HepG2 (cell line): ENCODE measurements at regions not wholly inside any gene's neighbourhood (a gene's known extent, or its start where the extent isn't known, plus 50 kb on each side); places are given as distances from the start of the nearest gene placed in this dataset.

Source experiments
- BCLAF1 ChIP-seq: fragments of 450-650 bp; IDR thresholded peaks from 2 replicates; pipeline ENCODE4 v1.6.1; 2017; ENCODE audit warnings: mild to moderate bottlenecking
- CREM ChIP-seq, 2 experiments: sonication (generic) in 1 of 2; formaldehyde crosslinking in 1 of 2; IDR thresholded peaks; 2 replicates each; pipeline versions ENCODE4 v1.4.0 to v1.6.1; 2016 to 2020; ENCODE audit warnings: antibody characterized with exemption in 1 of 2, mild to moderate bottlenecking in 1 of 2, missing genetic modification reagents in 1 of 2
- FOXA3 ChIP-seq: IDR thresholded peaks from 2 replicates; pipeline ENCODE4 v1.6.1; 2016; ENCODE audit warnings: missing genetic modification reagents, missing compliant biosample characterization
- MTA1 ChIP-seq: sonication (generic); formaldehyde crosslinking; IDR thresholded peaks from 2 replicates; pipeline ENCODE4 v1.4.0; 2020; ENCODE audit warnings: missing genetic modification reagents, mild to moderate bottlenecking, borderline replicate concordance
- NCOA2 ChIP-seq: sonication (generic); formaldehyde crosslinking; IDR thresholded peaks from 2 replicates; pipeline ENCODE4 v1.8.0; 2022; ENCODE audit warnings: inconsistent platforms
- NFE2 ChIP-seq: sonication (generic); formaldehyde crosslinking; IDR thresholded peaks from 2 replicates; pipeline ENCODE4 v1.4.0; 2020; ENCODE audit warnings: missing genetic modification reagents
- PCBP1 ChIP-seq: fragments of 200-400 bp; formaldehyde crosslinking; IDR thresholded peaks from 2 replicates; pipeline ENCODE4 v1.6.1; 2017; ENCODE audit warnings: mild to moderate bottlenecking, low read depth, low read length, borderline replicate concordance
- POGZ ChIP-seq: sonication (generic); formaldehyde crosslinking; IDR thresholded peaks from 2 replicates; pipeline ENCODE4 v1.4.0; 2020; ENCODE audit warnings: mild to moderate bottlenecking, missing genetic modification reagents
- RFX5 ChIP-seq: IDR thresholded peaks from 2 replicates; pipeline ENCODE4 v1.6.1; 2011; ENCODE audit warnings: low read depth, low read length, improper control_type of control experiment
- RXRA ChIP-seq: sonication (generic); formaldehyde crosslinking; IDR thresholded peaks from 2 replicates; pipeline ENCODE4 v1.5.1; 2020; ENCODE audit warnings: missing genetic modification reagents
- SRSF9 ChIP-seq: fragments of 200-400 bp; formaldehyde crosslinking; IDR thresholded peaks from 2 replicates; pipeline ENCODE4 v1.6.1; 2018; ENCODE audit warnings: borderline replicate concordance, mild to moderate bottlenecking, low read depth, low read length; ENCODE audit not compliant: insufficient read depth, poor library complexity, severe bottlenecking
- YY1 ChIP-seq: IDR thresholded peaks from 2 replicates; pipeline ENCODE4 v1.6.1; 2011; ENCODE audit warnings: low read length, low read depth, moderate library complexity, mild to moderate bottlenecking; ENCODE audit not compliant: insufficient read depth, insufficient replicate concordance
- ZBTB3 ChIP-seq: sonication (generic); formaldehyde crosslinking; IDR thresholded peaks from 2 replicates; pipeline ENCODE4 v1.4.0; 2020; ENCODE audit warnings: low read depth, mild to moderate bottlenecking, moderate library complexity, missing genetic modification reagents, borderline replicate concordance
- ZBTB38 ChIP-seq: sonication (generic); formaldehyde crosslinking; IDR thresholded peaks from 2 replicates; pipeline ENCODE4 v1.5.1; 2020; ENCODE audit warnings: mild to moderate bottlenecking, missing genetic modification reagents
- ZBTB7A ChIP-seq: sonication (generic); formaldehyde crosslinking; IDR thresholded peaks from 2 replicates; pipeline ENCODE4 v1.8.0; 2022; ENCODE audit warnings: mild to moderate bottlenecking, missing genetic modification reagents
- ZNF317 ChIP-seq: sonication (generic); formaldehyde crosslinking; IDR thresholded peaks from 2 replicates; pipeline ENCODE4 v1.5.0; 2020; ENCODE audit warnings: mild to moderate bottlenecking, missing genetic modification reagents
- ZNF558 ChIP-seq: sonication (generic); formaldehyde crosslinking; IDR thresholded peaks from 2 replicates; pipeline ENCODE4 v1.9.0; 2022; ENCODE audit warnings: mild to moderate bottlenecking, missing genetic modification reagents, borderline replicate concordance
- ZNF713 ChIP-seq: sonication (generic); formaldehyde crosslinking; IDR thresholded peaks from 2 replicates; pipeline ENCODE4 v1.4.0; 2020; ENCODE audit warnings: mild to moderate bottlenecking, missing genetic modification reagents
- ZNF773 ChIP-seq: sonication (generic); formaldehyde crosslinking; IDR thresholded peaks from 2 replicates; pipeline ENCODE4 v1.4.0; 2020; ENCODE audit warnings: missing genetic modification reagents, borderline replicate concordance
- ZNF776 ChIP-seq: sonication (generic); formaldehyde crosslinking; IDR thresholded peaks from 2 replicates; pipeline ENCODE4 v1.4.0; 2020; ENCODE audit warnings: mild to moderate bottlenecking, missing genetic modification reagents
- TF ChIP-seq, protein P1 (sequence below): sonication (generic); formaldehyde crosslinking; conservative IDR thresholded peaks from 2 replicates; pipeline ENCODE4 v1.8.0; 2022; ENCODE audit warnings: missing genetic modification reagents
- TF ChIP-seq, protein P2 (sequence below): IDR thresholded peaks from 2 replicates; pipeline ENCODE4 v1.6.1; 2016

DNA sequence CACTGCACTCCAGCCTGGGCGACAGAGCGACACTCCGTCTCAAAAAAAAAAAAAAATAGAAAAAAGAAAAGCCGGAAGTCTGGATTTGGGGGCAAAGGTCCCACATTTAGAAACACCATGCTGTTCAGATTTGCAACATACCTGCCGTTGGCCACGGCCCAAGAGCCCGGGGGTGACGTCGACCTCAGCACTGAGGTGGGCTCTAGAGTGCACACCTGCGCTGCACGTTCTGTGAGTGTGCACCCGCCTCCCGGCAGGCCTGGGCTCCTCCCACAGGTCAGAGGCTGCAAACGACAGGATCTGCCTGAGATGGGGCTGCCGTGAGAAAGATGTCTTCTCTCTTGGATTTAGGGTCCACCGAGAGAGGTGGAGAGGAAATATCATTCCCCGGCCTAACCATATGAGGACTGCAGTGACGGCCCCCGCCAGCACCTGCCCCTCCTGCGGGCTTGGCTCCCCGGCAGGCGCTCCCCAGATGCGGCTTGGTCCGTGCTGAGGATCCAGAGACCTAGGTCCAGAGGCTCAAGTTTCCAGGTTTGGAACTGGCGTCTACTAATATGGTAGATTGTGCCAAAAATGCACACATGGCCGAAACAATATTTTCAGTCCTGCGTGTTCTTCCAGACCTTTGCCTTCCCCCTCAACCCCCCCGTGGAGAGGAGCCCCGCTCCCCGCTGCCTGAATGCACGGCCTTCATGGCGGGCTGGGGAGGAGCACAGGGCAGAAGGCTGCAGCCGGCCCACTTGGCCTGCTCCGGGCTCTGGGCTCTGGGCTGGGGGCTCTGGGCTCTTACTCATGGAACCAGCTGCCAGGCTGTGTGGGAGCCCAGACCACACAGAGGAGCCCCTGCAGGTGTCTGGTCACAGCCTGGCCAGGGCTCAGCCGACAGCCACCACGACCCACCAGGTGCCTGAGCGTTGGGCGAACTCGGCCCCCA is 58.8 kb upstream of the FBRSL1 start (continued):
- no peak for TF ChIP-seq BCLAF1
- no peak for TF ChIP-seq MTA1 (CRISPR knock-in tag)
- no peak for TF ChIP-seq PCBP1
- TF ChIP-seq YY1: no peak
- no peak for TF ChIP-seq ZBTB38 (CRISPR knock-in tag)
- no peak for TF ChIP-seq ZNF317 (CRISPR knock-in tag)
- TF ChIP-seq SRSF9: no peak
- TF ChIP-seq RFX5: no peak
- TF ChIP-seq, protein P1, sequence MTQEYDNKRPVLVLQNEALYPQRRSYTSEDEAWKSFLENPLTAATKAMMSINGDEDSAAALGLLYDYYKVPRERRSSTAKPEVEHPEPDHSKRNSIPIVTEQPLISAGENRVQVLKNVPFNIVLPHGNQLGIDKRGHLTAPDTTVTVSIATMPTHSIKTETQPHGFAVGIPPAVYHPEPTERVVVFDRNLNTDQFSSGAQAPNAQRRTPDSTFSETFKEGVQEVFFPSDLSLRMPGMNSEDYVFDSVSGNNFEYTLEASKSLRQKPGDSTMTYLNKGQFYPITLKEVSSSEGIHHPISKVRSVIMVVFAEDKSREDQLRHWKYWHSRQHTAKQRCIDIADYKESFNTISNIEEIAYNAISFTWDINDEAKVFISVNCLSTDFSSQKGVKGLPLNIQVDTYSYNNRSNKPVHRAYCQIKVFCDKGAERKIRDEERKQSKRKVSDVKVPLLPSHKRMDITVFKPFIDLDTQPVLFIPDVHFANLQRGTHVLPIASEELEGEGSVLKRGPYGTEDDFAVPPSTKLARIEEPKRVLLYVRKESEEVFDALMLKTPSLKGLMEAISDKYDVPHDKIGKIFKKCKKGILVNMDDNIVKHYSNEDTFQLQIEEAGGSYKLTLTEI (CRISPR knock-in tag): no peak
- TF ChIP-seq CREM (IDR thresholded peaks at IDR 0.05): no peak
- no peak for TF ChIP-seq CREM (CRISPR knock-in tag; IDR thresholded peaks at IDR 0.05)
- TF ChIP-seq, protein P2, sequence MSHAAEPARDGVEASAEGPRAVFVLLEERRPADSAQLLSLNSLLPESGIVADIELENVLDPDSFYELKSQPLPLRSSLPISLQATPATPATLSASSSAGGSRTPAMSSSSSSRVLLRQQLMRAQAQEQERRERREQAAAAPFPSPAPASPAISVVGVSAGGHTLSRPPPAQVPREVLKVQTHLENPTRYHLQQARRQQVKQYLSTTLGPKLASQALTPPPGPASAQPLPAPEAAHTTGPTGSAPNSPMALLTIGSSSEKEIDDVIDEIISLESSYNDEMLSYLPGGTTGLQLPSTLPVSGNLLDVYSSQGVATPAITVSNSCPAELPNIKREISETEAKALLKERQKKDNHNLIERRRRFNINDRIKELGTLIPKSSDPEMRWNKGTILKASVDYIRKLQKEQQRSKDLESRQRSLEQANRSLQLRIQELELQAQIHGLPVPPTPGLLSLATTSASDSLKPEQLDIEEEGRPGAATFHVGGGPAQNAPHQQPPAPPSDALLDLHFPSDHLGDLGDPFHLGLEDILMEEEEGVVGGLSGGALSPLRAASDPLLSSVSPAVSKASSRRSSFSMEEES (CRISPR knock-in tag): peak; percentile 48; the same call in 1 of the 2 replicates
- TF ChIP-seq RXRA: no peak
- no peak for TF ChIP-seq POGZ
- no peak for TF ChIP-seq NCOA2
- no peak for TF ChIP-seq ZNF773 (CRISPR knock-in tag)
- TF ChIP-seq ZNF713 (CRISPR knock-in tag): no peak
- TF ChIP-seq ZBTB3 (CRISPR knock-in tag): no peak
- TF ChIP-seq NFE2 (CRISPR knock-in tag): no peak
- 0 out of 2 replicates have a peak, but pooled peaks have one; percentile 38 for TF ChIP-seq ZNF558
- TF ChIP-seq ZBTB7A (CRISPR knock-in tag): no peak
- TF ChIP-seq FOXA3 (CRISPR knock-in tag): no peak
- no peak; the same call in 1 of the 2 replicates for TF ChIP-seq ZNF776 (CRISPR knock-in tag)
